Thoracic aorta (tissue), 2 donors: ENCODE measurements at regions not wholly inside any gene's neighbourhood (a gene's known extent, or its start where the extent isn't known, plus 50 kb on each side); places are given as distances from the start of the nearest gene placed in this dataset.
A peak's percentile ranks its signal among the peaks of the same experiment; 100 is the strongest.

Experiments used
- ATAC-seq: fragments of 150-250 bp; one replicate; pipeline ENCODE4 v1.8.0; 2017; ENCODE audit warnings: low read depth; ENCODE audit not compliant: insufficient number of reproducible peaks, low FRiP score
- DNase-seq: peaks from one replicate; pipeline ENCODE4 v3.0.0-alpha.2; 2020; ENCODE audit warnings: low spot score
- H3K27ac ChIP-seq, 2 donors: fragments of 200-600 bp; sonication (generic); 1 replicate in 1 of 2; 2 replicates in 1 of 2; pipeline ENCODE4 v1.5.1; 2016; ENCODE audit warnings: mild to moderate bottlenecking in 2 of 2, moderate library complexity in 2 of 2
- H3K27me3 ChIP-seq: fragments of 200-600 bp; sonication (generic); replicated peaks from 2 replicates; pipeline ENCODE4 v1.6.0; 2016; ENCODE audit warnings: mild to moderate bottlenecking; ENCODE audit not compliant: insufficient read depth
- H3K36me3 ChIP-seq: fragments of 200-600 bp; sonication (generic); one replicate; pipeline ENCODE4 v1.5.1; 2016
- H3K4me1 ChIP-seq, 2 donors: fragments of 200-600 bp; sonication (generic); 1 replicate in 1 of 2; 2 replicates in 1 of 2; pipeline versions ENCODE4 v1.5.1 to v1.6.0; 2016; ENCODE audit warnings: low read depth in 2 of 2, mild to moderate bottlenecking in 1 of 2; ENCODE audit not compliant: control insufficient read depth in 1 of 2
- H3K4me3 ChIP-seq: fragments of 200-600 bp; sonication (generic); 2 replicates; pipeline ENCODE4 v1.5.1; 2016; ENCODE audit warnings: mild to moderate bottlenecking
- H3K9me3 ChIP-seq: fragments of 200-600 bp; sonication (generic); 2 replicates; pipeline ENCODE4 v1.5.1; 2016
- CTCF ChIP-seq: fragments of 200-600 bp; sonication (generic); IDR thresholded peaks from one replicate; pipeline ENCODE4 v1.5.1; 2019; ENCODE audit warnings: antibody characterized with exemption

- no peak for TF ChIP-seq CTCF
- ATAC-seq (no peak), DNase-seq (no peak)
- Histone ChIP-seq H3K9me3 (no peaks in the 10 kb centered on the region), H3K4me3 (no peak overlapping the region), H3K4me1 (peaks cover 7 to 24% of the 10 kb centered on the region in 2 donors), H3K36me3 (no peaks in the 10 kb centered on the region), H3K27me3 (no peaks in the 10 kb centered on the region), H3K27ac (no peak overlapping the region)
These were observed 135.2 kb upstream of the NT5C1B start for GRCh38 chr2:18724371-18725145.

- Histone ChIP-seq H3K27ac (no peak overlapping the region), H3K9me3 (no peaks in the 10 kb centered on the region), H3K36me3 (no peaks in the 10 kb centered on the region), H3K27me3 (no peaks in the 10 kb centered on the region), H3K4me3 (no peak overlapping the region), H3K4me1 (peaks cover 8 to 25% of the 10 kb centered on the region in 2 donors)
- DNase-seq (no peak), ATAC-seq (no peak)
- no peak for TF ChIP-seq CTCF
These were observed 133.8 kb upstream of the NT5C1B start for GRCh38 chr2:18723219-18723618.

- H3K36me3 ChIP-seq: no peaks in the 10 kb centered on the region
- no peak for TF ChIP-seq CTCF
- H3K4me3 ChIP-seq: no peak overlapping the region
- H3K27me3 ChIP-seq: no peaks in the 10 kb centered on the region
- ATAC-seq (no peak), DNase-seq (no peak)
- no peaks in the 10 kb centered on the region for H3K9me3 ChIP-seq
- peaks cover 8 to 25% of the 10 kb centered on the region in 2 donors for H3K4me1 ChIP-seq
- peak overlapping the region in 1 of 2 donors; percentile 61 for H3K27ac ChIP-seq
These were observed 132.7 kb upstream of the NT5C1B start for GRCh38 chr2:18722101-18722500.

- ATAC-seq (peak; percentile 20), DNase-seq (no peak)
- Histone ChIP-seq H3K36me3 (no peaks in the 10 kb centered on the region), H3K27ac (peak overlapping the region; percentile 55 to 61), H3K4me3 (no peak overlapping the region), H3K4me1 (peaks cover 8 to 25% of the 10 kb centered on the region in 2 donors), H3K27me3 (no peaks in the 10 kb centered on the region), H3K9me3 (no peaks in the 10 kb centered on the region)
- TF ChIP-seq CTCF: no peak
These were observed 131.9 kb upstream of the NT5C1B start for GRCh38 chr2:18721038-18721922.
